ENCODE measurements at regions not wholly inside any gene's neighbourhood (a gene's known extent, or its start where the extent isn't known, plus 50 kb on each side); places are given as distances from the start of the nearest gene placed in this dataset.

GRCh38 chr13:80022146-80022545, 318.8 kb downstream of the SPRY2 start:
- DNase-seq = no peak

- peak; percentile 2 for DNase-seq
Observed at GRCh38 chr13:80012251-80012650, 328.7 kb downstream of the SPRY2 start.

DNA sequence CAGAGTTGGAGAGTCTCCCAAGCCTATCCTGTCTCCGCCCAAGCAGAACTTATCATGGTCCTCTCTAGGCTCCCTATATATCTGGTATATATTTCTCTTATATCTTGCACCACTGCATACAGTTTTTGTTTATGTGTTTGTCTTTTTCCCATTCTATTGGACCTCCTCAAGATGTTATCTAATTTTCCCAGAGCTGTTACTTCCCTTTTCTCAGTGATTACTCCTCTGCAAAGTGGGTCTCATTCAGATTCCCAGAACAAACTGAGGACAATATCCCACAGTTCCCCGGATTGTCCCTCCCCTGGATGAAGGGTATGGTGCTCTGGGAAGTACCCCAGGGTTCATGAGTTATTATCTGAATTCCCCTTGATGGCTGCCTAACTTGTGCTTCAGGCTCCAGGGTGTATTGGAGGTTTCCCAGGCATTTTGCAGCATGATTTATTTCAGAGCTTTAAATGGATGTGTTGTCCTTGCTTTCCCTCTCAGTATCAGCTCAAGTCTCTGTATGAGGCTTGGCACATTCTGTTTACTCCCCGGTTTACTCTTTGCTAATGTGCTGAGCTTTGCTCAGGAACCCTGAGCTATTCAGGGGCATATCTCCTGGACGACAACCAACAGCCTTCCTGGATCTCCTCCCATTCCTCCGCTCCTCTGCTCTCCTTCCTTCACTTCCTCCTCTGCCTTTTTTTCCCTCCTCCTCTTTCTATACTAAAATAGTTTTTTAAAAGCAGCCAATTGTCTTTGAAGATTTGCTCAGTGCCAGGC, 329.3 kb downstream of the SPRY2 start:
- no peak for DNase-seq

DNA sequence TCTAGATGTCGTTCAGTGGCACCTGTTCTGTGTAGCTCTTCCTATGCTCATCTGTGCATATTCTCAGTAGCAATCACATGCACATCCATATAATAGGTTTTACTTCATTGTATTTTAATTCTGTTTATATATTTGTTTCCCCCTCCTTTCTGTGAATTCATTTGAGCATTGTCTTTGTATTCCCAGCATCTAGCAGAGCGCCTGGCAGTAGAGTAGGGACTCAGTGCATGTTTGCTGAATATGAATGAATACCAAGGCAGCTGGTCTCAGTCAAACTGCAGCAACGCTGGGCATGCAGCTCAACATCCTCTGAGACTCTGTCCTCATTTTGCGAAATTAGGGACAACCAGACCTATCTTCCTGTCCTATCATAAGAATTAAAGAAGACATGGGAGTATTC, 330.1 kb downstream of the SPRY2 start:
- no peak for DNase-seq

DNA sequence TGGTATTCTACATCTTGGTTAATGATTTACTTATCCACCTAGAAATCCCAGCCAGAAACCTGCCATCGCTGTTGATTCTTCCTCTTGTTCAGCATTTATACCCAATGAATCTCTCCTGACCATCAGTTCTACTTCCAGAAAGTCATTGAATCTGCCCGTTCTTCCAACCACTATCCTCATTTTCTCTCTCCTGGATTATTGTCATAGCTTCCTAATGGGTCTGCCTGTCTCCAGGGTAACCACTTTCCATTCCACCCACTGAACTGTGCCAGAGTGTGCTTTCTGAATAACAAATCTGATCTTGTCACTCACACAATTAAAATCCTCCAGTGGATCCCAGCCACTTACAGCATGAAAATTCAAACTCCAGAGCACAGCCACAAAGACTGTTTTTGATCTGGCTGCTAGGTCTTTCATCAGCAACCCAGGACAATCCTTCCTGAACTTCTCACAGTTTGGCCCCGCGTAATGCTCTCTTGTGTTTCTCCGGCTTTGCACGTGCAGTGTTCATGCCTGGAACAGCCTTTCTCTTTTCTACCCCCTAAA, 330.6 kb downstream of the SPRY2 start:
- no peak for DNase-seq

DNA sequence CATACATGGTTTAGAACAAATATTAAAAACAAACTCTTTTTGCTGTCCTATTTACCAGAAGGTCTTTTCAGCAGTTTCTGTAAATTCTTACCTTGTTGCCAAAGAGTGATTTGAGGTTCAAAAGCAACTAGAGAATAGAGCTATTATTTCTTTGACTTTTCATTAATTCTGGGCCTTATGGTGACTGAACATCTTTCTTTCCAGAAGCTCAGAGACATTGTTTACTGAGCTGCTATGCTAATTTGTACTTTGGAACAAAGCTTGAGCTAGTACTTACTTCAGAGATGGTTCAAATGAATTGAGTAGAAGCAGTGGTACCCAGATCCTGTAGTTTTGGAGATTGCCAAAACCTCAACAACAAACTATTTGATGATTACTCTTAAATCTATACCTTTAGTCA, 331.2 kb downstream of the SPRY2 start:
- no peak for DNase-seq

GRCh38 chr13:80006940-80007339, 334.0 kb downstream of the SPRY2 start:
- DNase-seq = no peak

- DNase-seq = no peak
Observed at GRCh38 chr13:80001510-80001842, 339.4 kb downstream of the SPRY2 start.

GRCh38 chr13:80000684-80001509, 340.0 kb downstream of the SPRY2 start:
- DNase-seq = no peak

- DNase-seq = no peak
Observed at GRCh38 chr13:79999601-80000000, 341.3 kb downstream of the SPRY2 start.

- no peak for DNase-seq
Observed at GRCh38 chr13:79998381-79998880, 342.5 kb downstream of the SPRY2 start.

GRCh38 chr13:79997244-79997643, 343.7 kb downstream of the SPRY2 start:
- DNase-seq = no peak

GRCh38 chr13:79995334-79995733, 345.6 kb downstream of the SPRY2 start:
- DNase-seq = no peak

GRCh38 chr13:79992111-79992510, 348.8 kb downstream of the SPRY2 start:
- no peak for DNase-seq

DNA sequence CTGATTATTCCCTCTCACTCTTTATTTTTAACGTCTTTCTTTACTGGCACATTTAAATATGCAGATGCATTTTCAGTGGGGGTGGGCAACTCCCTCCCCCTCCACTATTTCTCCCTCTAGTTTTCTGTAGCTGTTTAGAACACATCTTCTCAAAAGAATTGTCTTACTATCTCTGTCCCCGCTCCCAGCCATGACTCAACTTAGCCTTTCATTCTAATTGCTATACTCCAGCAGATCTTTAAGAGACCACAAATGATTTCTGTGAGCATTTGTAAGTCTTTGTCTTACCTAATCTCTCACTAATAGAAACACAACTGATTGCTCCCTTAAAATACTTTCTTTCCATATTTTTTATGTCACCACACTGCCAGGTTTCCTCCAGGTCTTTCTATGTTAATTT, 350.9 kb downstream of the SPRY2 start:
- no peak for DNase-seq

GRCh38 chr13:79989217-79989661, 351.7 kb downstream of the SPRY2 start:
- no peak for DNase-seq

GRCh38 chr13:79988573-79988972, 352.4 kb downstream of the SPRY2 start:
- no peak for DNase-seq

DNA sequence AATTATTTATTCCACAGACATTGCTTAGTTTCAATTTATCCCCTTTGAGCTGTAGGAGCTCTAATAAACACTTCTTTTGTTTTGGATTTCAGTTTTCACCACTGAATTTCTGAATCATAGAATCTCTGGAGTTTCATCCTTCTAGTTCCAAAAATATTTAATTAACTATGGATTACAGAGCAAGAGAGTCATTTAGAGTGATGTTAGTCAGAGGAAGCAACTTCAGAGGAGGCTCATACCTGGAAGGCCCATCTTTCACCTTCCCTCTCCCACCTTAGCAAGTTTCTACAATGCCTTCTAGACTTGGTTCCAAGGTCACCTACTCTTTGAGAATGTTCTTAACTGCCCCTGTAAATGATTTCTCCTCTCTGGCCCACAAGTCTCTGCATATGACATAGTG, 353.2 kb downstream of the SPRY2 start:
- DNase-seq = no peak

DNA sequence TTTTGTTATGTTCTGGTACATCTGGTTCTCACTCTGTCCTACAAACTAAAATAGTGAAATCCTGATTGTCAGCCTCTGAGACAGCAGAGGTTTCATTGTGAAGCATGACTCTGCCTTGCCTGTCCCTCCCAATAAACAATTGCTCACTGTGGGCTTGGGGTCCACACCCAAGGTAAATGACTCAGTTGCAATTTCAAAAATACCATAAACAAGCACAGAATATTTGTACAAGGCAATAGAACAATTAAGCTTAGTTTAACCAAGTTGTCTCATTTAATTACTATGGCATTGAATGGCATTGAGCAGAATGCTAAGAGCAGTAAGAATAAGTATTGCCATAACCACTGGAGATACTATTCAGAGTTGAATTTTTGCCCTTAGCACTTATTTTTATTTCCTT, 353.6 kb downstream of the SPRY2 start:
- no peak for DNase-seq

DNA sequence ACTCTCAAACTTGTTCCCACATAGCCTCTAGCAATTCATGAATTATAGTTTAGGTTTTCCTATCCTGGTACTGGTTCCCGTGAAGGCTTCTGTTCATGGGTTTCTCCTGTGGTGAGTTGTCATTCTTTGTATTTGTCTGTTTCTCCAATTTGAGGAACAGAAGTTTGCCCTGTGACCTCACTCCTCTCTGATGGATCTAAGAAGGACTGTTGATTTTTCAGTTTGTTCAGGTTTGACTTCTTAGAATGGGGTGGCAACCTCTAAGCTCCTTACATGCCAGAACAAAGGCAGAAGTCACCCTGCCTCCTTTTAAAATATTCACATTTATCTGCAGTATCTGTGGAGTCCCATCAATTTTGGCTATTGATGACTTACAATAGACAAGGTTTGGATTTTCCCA, 354.0 kb downstream of the SPRY2 start:
- no peak for DNase-seq

GRCh38 chr13:79974935-79975650, 365.8 kb downstream of the SPRY2 start:
- peak; percentile 2 for DNase-seq

DNA sequence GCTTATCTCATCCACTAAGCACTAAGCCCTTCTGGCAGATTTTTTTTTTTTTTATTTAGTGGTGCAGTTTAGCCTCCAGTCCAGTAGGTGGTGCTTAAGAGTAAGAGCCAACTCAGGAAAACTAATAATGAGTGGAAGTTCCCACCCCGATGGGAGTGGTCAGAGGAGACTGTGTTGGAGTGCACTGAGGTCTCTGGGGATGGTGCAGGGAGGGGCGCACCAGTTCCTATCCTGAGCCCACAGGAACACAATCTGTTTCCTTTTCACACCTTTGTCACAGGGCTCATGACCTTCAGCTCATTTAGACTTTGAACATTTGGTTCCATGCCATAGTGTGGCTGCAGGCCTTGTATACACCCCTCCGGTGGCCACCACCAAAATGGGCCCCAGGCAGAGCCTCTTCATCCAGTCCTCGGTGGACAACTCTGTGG, 367.4 kb downstream of the SPRY2 start:
- peak; percentile 29 for DNase-seq

DNA sequence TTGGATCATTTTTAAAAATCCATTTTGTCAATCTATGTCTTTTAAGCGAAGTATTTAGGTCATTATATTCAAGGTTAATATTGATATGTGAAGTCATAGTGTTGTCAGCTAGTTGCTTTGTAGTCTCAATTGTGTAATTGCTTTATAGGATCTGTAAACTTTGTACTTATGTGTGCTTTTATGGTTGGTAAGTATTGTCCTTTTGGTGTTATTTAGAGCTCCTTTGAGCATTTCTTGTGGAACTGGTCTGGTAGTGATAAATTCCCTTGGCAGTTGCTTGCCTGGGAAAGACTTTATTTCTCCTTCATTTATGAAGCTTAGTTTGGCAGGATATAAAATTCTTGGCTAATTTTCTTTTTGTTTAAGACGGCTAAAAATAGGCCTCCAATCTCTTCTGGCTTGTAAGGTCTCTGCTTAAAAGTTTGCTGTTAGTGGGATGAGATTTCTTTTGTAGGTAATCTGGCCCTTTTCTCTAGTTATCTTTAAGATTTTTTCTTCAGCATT, 368.8 kb downstream of the SPRY2 start:
- no peak for DNase-seq

Measured in hematopoietic multipotent progenitor cell treated with erythropoietin and hydrocortisone succinate and interleukin-3 and kit ligand, for 6 days (in vitro differentiated cells).